Right atrium auricular region (tissue), 2 donors: ENCODE measurements at regions not wholly inside any gene's neighbourhood (a gene's known extent, or its start where the extent isn't known, plus 50 kb on each side); places are given as distances from the start of the nearest gene placed in this dataset.
"Not testable (repeated sequence)": the region's sequence is repeated elsewhere in the genome, so short reads cannot be mapped to it uniquely, and the experiment has no call there.

ENCODE experiments used
- DNase-seq: peaks from one replicate; pipeline ENCODE4 v3.0.0-alpha.2; 2019; ENCODE audit warnings: low spot score
- H3K27ac ChIP-seq, 2 donors: fragments of 200-600 bp; sonication (generic); 1 replicate in 1 of 2; 2 replicates in 1 of 2; pipeline ENCODE4 v1.5.1; 2016 to 2019
- H3K27me3 ChIP-seq, 2 donors: fragments of 200-600 bp; sonication (generic); one replicate each; pipeline versions ENCODE4 v1.5.1 to v1.6.0; 2017 to 2019
- H3K36me3 ChIP-seq: fragments of 200-600 bp; sonication (generic); one replicate; pipeline ENCODE4 v1.5.1; 2016
- H3K4me1 ChIP-seq, 2 donors: fragments of 200-600 bp; sonication (generic); one replicate each; pipeline versions ENCODE4 v1.5.1 to v1.6.0; 2017 to 2019
- H3K4me3 ChIP-seq, 2 donors: fragments of 200-600 bp; sonication (generic); 1 replicate in 1 of 2; 2 replicates in 1 of 2; pipeline ENCODE4 v1.5.1; 2017 to 2019; ENCODE audit warnings: mild to moderate bottlenecking in 1 of 2, moderate library complexity in 1 of 2
- H3K9me3 ChIP-seq, 2 donors: fragments of 200-600 bp; sonication (generic); one replicate each; pipeline ENCODE4 v1.5.1; 2019
- TF ChIP-seq, protein P1 (sequence below), 2 donors: fragments of 200-600 bp; sonication (generic); IDR thresholded peaks; one replicate each; pipeline ENCODE4 v1.5.1; 2019; ENCODE audit warnings: antibody characterized with exemption in 2 of 2

- TF ChIP-seq, protein P1, sequence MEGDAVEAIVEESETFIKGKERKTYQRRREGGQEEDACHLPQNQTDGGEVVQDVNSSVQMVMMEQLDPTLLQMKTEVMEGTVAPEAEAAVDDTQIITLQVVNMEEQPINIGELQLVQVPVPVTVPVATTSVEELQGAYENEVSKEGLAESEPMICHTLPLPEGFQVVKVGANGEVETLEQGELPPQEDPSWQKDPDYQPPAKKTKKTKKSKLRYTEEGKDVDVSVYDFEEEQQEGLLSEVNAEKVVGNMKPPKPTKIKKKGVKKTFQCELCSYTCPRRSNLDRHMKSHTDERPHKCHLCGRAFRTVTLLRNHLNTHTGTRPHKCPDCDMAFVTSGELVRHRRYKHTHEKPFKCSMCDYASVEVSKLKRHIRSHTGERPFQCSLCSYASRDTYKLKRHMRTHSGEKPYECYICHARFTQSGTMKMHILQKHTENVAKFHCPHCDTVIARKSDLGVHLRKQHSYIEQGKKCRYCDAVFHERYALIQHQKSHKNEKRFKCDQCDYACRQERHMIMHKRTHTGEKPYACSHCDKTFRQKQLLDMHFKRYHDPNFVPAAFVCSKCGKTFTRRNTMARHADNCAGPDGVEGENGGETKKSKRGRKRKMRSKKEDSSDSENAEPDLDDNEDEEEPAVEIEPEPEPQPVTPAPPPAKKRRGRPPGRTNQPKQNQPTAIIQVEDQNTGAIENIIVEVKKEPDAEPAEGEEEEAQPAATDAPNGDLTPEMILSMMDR (IDR thresholded peaks at IDR 0.05): no peak
- peaks cover 0 to 49% of the 10 kb centered on the region in 2 donors for H3K4me1 ChIP-seq
- DNase-seq: peak; percentile 55
Observed at GRCh38 chr6:3912361-3913076, 63.3 kb downstream of the FAM50B start.

DNA sequence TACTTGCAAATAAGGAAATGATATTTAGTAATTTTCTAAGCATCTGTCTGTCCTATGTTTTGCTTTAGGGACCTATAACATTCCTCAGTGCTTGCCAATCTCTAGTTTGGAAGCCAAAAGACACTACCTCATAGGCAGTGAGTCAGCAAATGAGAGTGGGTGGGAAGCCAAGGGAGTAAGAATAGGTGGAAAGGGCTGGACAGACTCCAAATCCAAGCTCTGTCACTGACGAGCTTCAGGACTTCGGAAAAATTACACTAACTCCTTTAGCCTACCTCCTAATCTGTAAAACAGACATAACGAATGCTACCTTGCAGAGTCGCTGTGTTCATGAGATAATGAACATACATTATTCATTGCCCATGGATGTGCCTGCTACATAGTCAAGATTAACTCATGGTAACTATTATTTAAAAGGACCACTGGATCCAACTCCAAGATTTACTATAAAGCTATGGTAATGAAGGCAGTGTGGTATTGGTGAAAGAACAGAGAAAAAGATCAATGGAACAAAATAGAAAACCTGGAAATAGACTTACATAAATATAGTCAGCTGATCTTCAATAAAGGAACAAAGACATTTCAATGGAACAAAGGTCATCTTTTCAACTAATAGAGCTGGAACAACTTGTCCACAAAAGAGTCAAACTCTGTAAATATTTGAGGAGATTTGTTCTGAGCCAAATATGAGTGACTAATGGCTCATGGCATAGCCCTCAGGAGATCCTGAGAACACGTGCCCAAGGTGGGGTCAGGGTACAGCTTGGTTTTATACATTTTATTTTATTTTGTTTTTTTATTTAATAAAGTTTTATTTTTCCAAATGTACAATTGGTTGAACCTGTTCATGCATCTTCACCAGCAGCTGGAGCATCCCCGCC is 64.1 kb downstream of the FAM50B start:
- DNase-seq: peak; percentile 88
- H3K4me1 ChIP-seq: peaks cover 0 to 49% of the 10 kb centered on the region in 2 donors
- peak overlapping the region; percentile 87 to 95 for H3K27ac ChIP-seq
- H3K9me3 ChIP-seq: no peaks in the 10 kb centered on the region
- H3K4me3 ChIP-seq: no peak overlapping the region
- H3K36me3 ChIP-seq: no peaks in the 10 kb centered on the region
- H3K27me3 ChIP-seq: no peaks in the 10 kb centered on the region
- TF ChIP-seq, protein P1 (IDR thresholded peaks at IDR 0.05): no peak

More at GRCh38 chr6:3912361-3913076, 63.3 kb downstream of the FAM50B start:
- no peak overlapping the region for H3K4me3 ChIP-seq
- H3K9me3 ChIP-seq: no peaks in the 10 kb centered on the region
- peak overlapping the region; percentile 87 to 95 for H3K27ac ChIP-seq
- H3K27me3 ChIP-seq: no peaks in the 10 kb centered on the region
- H3K36me3 ChIP-seq: no peaks in the 10 kb centered on the region

- peaks cover 0 to 55% of the 10 kb centered on the region in 2 donors for H3K4me1 ChIP-seq
- H3K9me3 ChIP-seq: no peaks in the 10 kb centered on the region
- DNase-seq: no peak
- H3K36me3 ChIP-seq: no peaks in the 10 kb centered on the region
- H3K27ac ChIP-seq: peak overlapping the region; percentile 87 to 95
- no peak overlapping the region for H3K4me3 ChIP-seq
- H3K27me3 ChIP-seq: no peaks in the 10 kb centered on the region
- TF ChIP-seq, protein P1 (IDR thresholded peaks at IDR 0.05): no peak
Observed at GRCh38 chr6:3913958-3914337, 64.8 kb downstream of the FAM50B start.

DNA sequence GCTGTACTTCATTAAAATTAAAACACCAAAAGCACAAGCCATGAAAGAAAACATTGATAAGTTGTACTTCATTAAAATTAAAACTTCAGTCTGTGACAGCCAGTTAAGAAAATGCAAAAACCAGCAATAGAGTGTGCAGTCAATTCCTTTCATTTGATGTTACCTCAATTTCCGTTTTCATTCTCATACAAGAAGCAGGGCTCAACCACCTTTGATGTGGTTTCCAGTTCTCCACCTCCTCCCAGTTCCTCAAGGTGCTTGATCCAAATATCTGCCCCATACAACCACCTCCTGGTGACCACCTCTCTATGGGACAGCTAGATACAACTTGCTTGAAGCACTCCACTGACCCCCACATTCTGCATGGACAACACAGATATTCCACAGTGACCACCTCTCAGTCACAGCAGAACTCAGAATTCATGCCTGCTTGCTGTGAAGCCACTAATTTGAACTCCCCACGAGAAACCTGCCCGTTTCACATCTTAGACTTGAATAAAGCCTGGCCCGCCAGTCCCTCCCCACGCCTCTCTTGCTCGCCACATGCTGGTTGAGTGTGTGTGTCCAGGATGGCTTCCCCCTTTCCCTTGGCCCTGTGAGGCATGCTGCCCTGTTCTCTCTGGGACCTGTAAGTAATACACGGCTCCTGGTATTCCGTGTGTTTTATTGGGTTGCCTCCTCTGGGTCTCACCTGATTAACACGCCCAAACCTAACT is 66.1 kb downstream of the FAM50B start:
- peak; percentile 47 for DNase-seq
- Histone ChIP-seq H3K36me3 (no peaks in the 10 kb centered on the region), H3K27ac (no peak overlapping the region), H3K9me3 (no peaks in the 10 kb centered on the region), H3K4me1 (peaks cover 0 to 57% of the 10 kb centered on the region in 2 donors), H3K27me3 (no peaks in the 10 kb centered on the region), H3K4me3 (no peak overlapping the region)
- TF ChIP-seq, protein P1 (IDR thresholded peaks at IDR 0.05): no peak

DNA sequence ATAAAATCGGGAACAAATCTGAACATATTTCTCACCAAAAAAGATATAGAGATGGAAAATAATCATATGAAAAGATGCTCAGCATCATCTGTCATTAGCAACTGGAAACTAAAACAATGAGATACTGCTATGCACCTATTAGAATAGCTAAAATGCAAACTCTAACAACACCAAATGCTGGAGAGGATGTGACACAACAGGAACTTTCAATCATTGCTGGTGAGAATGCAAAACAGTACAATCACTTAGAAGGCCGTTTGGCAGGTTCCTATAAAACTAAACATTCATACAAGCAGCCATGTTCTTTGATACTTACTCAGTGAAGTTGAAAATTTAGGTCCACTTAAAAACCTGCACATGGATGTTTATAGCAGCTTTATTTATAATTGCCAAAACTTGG is 67.0 kb downstream of the FAM50B start:
- TF ChIP-seq, protein P1 (IDR thresholded peaks at IDR 0.05): no peak
- peaks cover 0 to 47% of the 10 kb centered on the region in 2 donors for H3K4me1 ChIP-seq
- no peak for DNase-seq
- H3K27me3 ChIP-seq: no peaks in the 10 kb centered on the region
- H3K36me3 ChIP-seq: no peaks in the 10 kb centered on the region
- no peak overlapping the region for H3K27ac ChIP-seq
- no peak overlapping the region for H3K4me3 ChIP-seq
- no peaks in the 10 kb centered on the region for H3K9me3 ChIP-seq

GRCh38 chr6:3916749-3917148 is 67.6 kb downstream of the FAM50B start:
- H3K27ac ChIP-seq, H3K27me3 ChIP-seq, H3K9me3 ChIP-seq, H3K36me3 ChIP-seq, H3K4me3 ChIP-seq: not testable (repeated sequence)
- peak; percentile 42 for DNase-seq
- peaks cover 0 to 41% of the 10 kb centered on the region in 2 donors for H3K4me1 ChIP-seq
